HEK293 (cell line): ENCODE measurements at regions not wholly inside any gene's neighbourhood (a gene's known extent, or its start where the extent isn't known, plus 50 kb on each side); places are given as distances from the start of the nearest gene placed in this dataset.

Experiments
- CTCF ChIA-PET: fragments of 350-600 bp; formaldehyde crosslinking; extraction: SDS; loops from one replicate; lab custom pipeline; 2021; ENCODE audit warnings: antibody characterized with exemption; lab: Yijun Ruan, JAX
- POLR2A ChIA-PET: fragments of 300-600 bp; formaldehyde crosslinking; extraction: SDS; loops from one replicate; lab custom pipeline; 2020; ENCODE audit warnings: antibody characterized with exemption, inconsistent platforms; lab: Yijun Ruan, JAX
- H3K27ac ChIP-seq: fragments of 200-500 bp; sonication (Bioruptor generic); 2 replicates; pipeline ENCODE4 v1.5.1; 2014; ENCODE audit warnings: low read depth, low read length, control low read depth, inconsistent platforms; ENCODE audit errors: extremely low read depth
- H3K36me3 ChIP-seq, 2 experiments: fragments of 200-500 bp in 1 of 2; sonication (Bioruptor generic) in 1 of 2; 1 replicate in 1 of 2; 2 replicates in 1 of 2; pipeline ENCODE4 v1.5.1; 2014 to 2017; ENCODE audit warnings: inconsistent platforms in 2 of 2, low read length in 2 of 2; ENCODE audit not compliant: control insufficient read depth in 2 of 2, insufficient read depth in 1 of 2
- H3K4me1 ChIP-seq: fragments of 200-500 bp; sonication (Bioruptor generic); 2 replicates; pipeline ENCODE4 v1.5.1; 2014; ENCODE audit warnings: mild to moderate bottlenecking, low read length, inconsistent platforms; ENCODE audit not compliant: control insufficient read depth, insufficient read depth
- H3K4me3 ChIP-seq: 2 replicates; pipeline ENCODE4 v1.5.1; 2011; ENCODE audit warnings: low read depth, mild to moderate bottlenecking, control low read depth, low read length, moderate library complexity
- H3K9me3 ChIP-seq: fragments of 200-500 bp; sonication (Bioruptor generic); 2 replicates; pipeline ENCODE4 v1.5.1; 2014; ENCODE audit warnings: low read depth, low read length, inconsistent platforms; ENCODE audit not compliant: control insufficient read depth, insufficient read depth
- CTCF ChIP-seq: fragments of 450-650 bp; formaldehyde crosslinking; IDR thresholded peaks from 2 replicates; pipeline ENCODE4 v1.5.1; 2016; ENCODE audit warnings: missing biosample characterization, missing genetic modification characterization
- HOXD13 ChIP-seq: sonication (generic); formaldehyde crosslinking; IDR thresholded peaks from 2 replicates; pipeline ENCODE4 v1.8.0; 2022; ENCODE audit warnings: missing genetic modification reagents, borderline replicate concordance
- KLF1 ChIP-seq: fragments of 450-650 bp; formaldehyde crosslinking; IDR thresholded peaks from 2 replicates; pipeline ENCODE4 v1.5.1; 2016; ENCODE audit warnings: missing biosample characterization, missing genetic modification characterization
- KLF9 ChIP-seq: fragments of 450-650 bp; formaldehyde crosslinking; IDR thresholded peaks from 2 replicates; pipeline ENCODE4 v1.5.1; 2016; ENCODE audit warnings: missing biosample characterization, missing genetic modification characterization, low read depth
- OSR2 ChIP-seq: fragments of 450-650 bp; formaldehyde crosslinking; IDR thresholded peaks from 2 replicates; pipeline ENCODE4 v1.5.1; 2016; ENCODE audit warnings: missing biosample characterization, missing genetic modification characterization
- PBX3 ChIP-seq: sonication (generic); formaldehyde crosslinking; IDR thresholded peaks from 2 replicates; pipeline ENCODE4 v1.8.1; 2022; ENCODE audit warnings: mild to moderate bottlenecking, moderate library complexity, missing genetic modification reagents
- RBAK ChIP-seq: fragments of 450-650 bp; formaldehyde crosslinking; IDR thresholded peaks from 2 replicates; pipeline ENCODE4 v1.5.1; 2016; ENCODE audit warnings: missing biosample characterization, missing genetic modification characterization
- REPIN1 ChIP-seq: fragments of 450-650 bp; formaldehyde crosslinking; IDR thresholded peaks from 2 replicates; pipeline ENCODE4 v1.5.1; 2017; ENCODE audit warnings: missing biosample characterization, missing genetic modification characterization, low read depth
- YY1 ChIP-seq: fragments of 450-650 bp; formaldehyde crosslinking; IDR thresholded peaks from 2 replicates; pipeline ENCODE4 v1.5.1; 2018; ENCODE audit warnings: missing biosample characterization, missing genetic modification characterization
- YY2 ChIP-seq: fragments of 450-650 bp; formaldehyde crosslinking; IDR thresholded peaks from 2 replicates; pipeline ENCODE4 v1.5.1; 2016; ENCODE audit warnings: missing biosample characterization, missing genetic modification characterization
- ZBTB1 ChIP-seq: fragments of 450-650 bp; formaldehyde crosslinking; IDR thresholded peaks from 2 replicates; pipeline ENCODE4 v1.5.1; 2016; ENCODE audit warnings: missing biosample characterization, missing genetic modification characterization
- ZBTB10 ChIP-seq: fragments of 450-650 bp; formaldehyde crosslinking; IDR thresholded peaks from 2 replicates; pipeline ENCODE4 v1.5.1; 2016; ENCODE audit warnings: missing biosample characterization, missing genetic modification characterization
- ZFHX2 ChIP-seq: fragments of 450-650 bp; formaldehyde crosslinking; conservative IDR thresholded peaks from 2 replicates; pipeline ENCODE4 v1.5.1; 2016; ENCODE audit warnings: missing biosample characterization, missing genetic modification characterization
- ZFP41 ChIP-seq: fragments of 450-650 bp; formaldehyde crosslinking; IDR thresholded peaks from 2 replicates; pipeline ENCODE4 v1.5.1; 2016; ENCODE audit warnings: missing biosample characterization, missing genetic modification characterization, borderline replicate concordance
- ZNF10 ChIP-seq: fragments of 450-650 bp; formaldehyde crosslinking; IDR thresholded peaks from 2 replicates; pipeline ENCODE4 v1.5.1; 2017; ENCODE audit warnings: missing biosample characterization, missing genetic modification characterization
- ZNF132 ChIP-seq: fragments of 450-650 bp; formaldehyde crosslinking; IDR thresholded peaks from 2 replicates; pipeline ENCODE4 v1.5.1; 2017; ENCODE audit warnings: missing biosample characterization, missing genetic modification characterization, borderline replicate concordance
- ZNF16 ChIP-seq: fragments of 450-650 bp; formaldehyde crosslinking; IDR thresholded peaks from 2 replicates; pipeline ENCODE4 v1.5.1; 2016; ENCODE audit warnings: low read depth, missing biosample characterization, missing genetic modification characterization
- ZNF311 ChIP-seq: fragments of 450-650 bp; formaldehyde crosslinking; IDR thresholded peaks from 2 replicates; pipeline ENCODE4 v1.5.1; 2017; ENCODE audit warnings: missing biosample characterization, missing genetic modification characterization, borderline replicate concordance
- ZNF354C ChIP-seq: fragments of 450-650 bp; formaldehyde crosslinking; IDR thresholded peaks from 2 replicates; pipeline ENCODE4 v1.5.1; 2016; ENCODE audit warnings: missing biosample characterization, missing genetic modification characterization, low read depth, borderline replicate concordance
- ZNF423 ChIP-seq: fragments of 450-650 bp; formaldehyde crosslinking; IDR thresholded peaks from 2 replicates; pipeline ENCODE4 v1.5.1; 2016; ENCODE audit warnings: missing biosample characterization, missing genetic modification characterization
- ZNF433 ChIP-seq: fragments of 450-650 bp; formaldehyde crosslinking; IDR thresholded peaks from 2 replicates; pipeline ENCODE4 v1.5.1; 2016; ENCODE audit warnings: missing biosample characterization, missing genetic modification characterization, low read depth
- ZNF585B ChIP-seq: fragments of 450-650 bp; formaldehyde crosslinking; IDR thresholded peaks from 2 replicates; pipeline ENCODE4 v1.5.1; 2016; ENCODE audit warnings: missing biosample characterization, missing genetic modification characterization
- ZNF621 ChIP-seq: fragments of 450-650 bp; formaldehyde crosslinking; IDR thresholded peaks from 2 replicates; pipeline ENCODE4 v1.5.1; 2017; ENCODE audit warnings: missing biosample characterization, missing genetic modification characterization
- ZNF623 ChIP-seq: fragments of 450-650 bp; formaldehyde crosslinking; IDR thresholded peaks from 2 replicates; pipeline ENCODE4 v1.5.1; 2016; ENCODE audit warnings: missing biosample characterization, missing genetic modification characterization
- ZNF624 ChIP-seq: fragments of 450-650 bp; formaldehyde crosslinking; IDR thresholded peaks from 2 replicates; pipeline ENCODE4 v1.5.1; 2017; ENCODE audit warnings: missing biosample characterization, missing genetic modification characterization
- ZNF658 ChIP-seq: fragments of 450-650 bp; formaldehyde crosslinking; IDR thresholded peaks from 2 replicates; pipeline ENCODE4; 2016; ENCODE audit warnings: missing biosample characterization, missing genetic modification characterization
- ZNF701 ChIP-seq: fragments of 450-650 bp; formaldehyde crosslinking; IDR thresholded peaks from 2 replicates; pipeline ENCODE4 v1.5.1; 2016; ENCODE audit warnings: missing biosample characterization, missing genetic modification characterization
- ZNF76 ChIP-seq: fragments of 450-650 bp; formaldehyde crosslinking; IDR thresholded peaks from 2 replicates; pipeline ENCODE4; 2016; ENCODE audit warnings: low read depth, missing biosample characterization, missing genetic modification characterization, borderline replicate concordance
- ZNF792 ChIP-seq: fragments of 450-650 bp; formaldehyde crosslinking; IDR thresholded peaks from 2 replicates; pipeline ENCODE4 v1.5.1; 2016; ENCODE audit warnings: missing biosample characterization, missing genetic modification characterization
- ZNF843 ChIP-seq: fragments of 450-650 bp; formaldehyde crosslinking; IDR thresholded peaks from 2 replicates; pipeline ENCODE4 v1.5.1; 2016; ENCODE audit warnings: missing biosample characterization, missing genetic modification characterization
- ZSCAN16 ChIP-seq: fragments of 450-650 bp; formaldehyde crosslinking; IDR thresholded peaks from 2 replicates; pipeline ENCODE4 v1.5.1; 2016; ENCODE audit warnings: missing biosample characterization, missing genetic modification characterization
- ZSCAN23 ChIP-seq: fragments of 450-650 bp; formaldehyde crosslinking; IDR thresholded peaks from 2 replicates; pipeline ENCODE4 v1.5.1; 2016; ENCODE audit warnings: missing biosample characterization, missing genetic modification characterization

- CTCF ChIA-PET, result interaction anchor here (0.7 kb wide), 1 partner anchor 539 kb away, joined by 3 read pairs; no protein-coding TSS in a partner anchor
- TF ChIP-seq CTCF, result no peak
- TF ChIP-seq ZFHX2, result no peak
- TF ChIP-seq ZNF311 (tag by site-specific recombination), result no peak
- no peak for TF ChIP-seq ZNF10 (tag by site-specific recombination)
- TF ChIP-seq ZNF624 (tag by site-specific recombination), result no peak
- no peak for TF ChIP-seq ZNF433 (tag by site-specific recombination)
- no peak for TF ChIP-seq KLF1 (tag by site-specific recombination)
- TF ChIP-seq ZNF354C (tag by site-specific recombination), result no peak
- TF ChIP-seq YY1 (tag by site-specific recombination), result no peak
- TF ChIP-seq ZNF658 (tag by site-specific recombination), result no peak
- TF ChIP-seq RBAK (tag by site-specific recombination), result no peak
- TF ChIP-seq ZBTB10 (tag by site-specific recombination), result no peak
- TF ChIP-seq ZNF621, result no peak
- no peak for TF ChIP-seq ZNF76 (tag by site-specific recombination)
- TF ChIP-seq ZNF792, result no peak
- TF ChIP-seq ZNF585B (tag by site-specific recombination), result no peak
- no peak for TF ChIP-seq ZNF623 (tag by site-specific recombination)
- no peak for TF ChIP-seq ZNF16
- TF ChIP-seq, all 188 proteins: peak for 0
- H3K4me1 ChIP-seq, result no peaks in the 10 kb centered on the region
- no peak overlapping the region for H3K4me3 ChIP-seq
- POLR2A ChIA-PET, result no interaction called here
- H3K27ac ChIP-seq, result no peak overlapping the region
- no peaks in the 10 kb centered on the region for H3K36me3 ChIP-seq
- H3K9me3 ChIP-seq, result no peaks in the 10 kb centered on the region
These were observed 278.2 kb downstream of the NXPE2 start for GRCh38 chr11:114956566-114956965.

GRCh38 chr11:114959953-114960505 lies 281.7 kb downstream of the NXPE2 start:
- ChIA-PET CTCF (interaction anchor here (0.6 kb wide), 1 partner anchor 167 kb away, joined by 3 read pairs; no protein-coding TSS in a partner anchor), POLR2A (no interaction called here)
- H3K36me3 ChIP-seq, result no peaks in the 10 kb centered on the region
- peaks cover 1% of the 10 kb centered on the region; the same call in 1 of the 2 replicates for H3K4me1 ChIP-seq
- H3K4me3 ChIP-seq, result no peak overlapping the region
- H3K27ac ChIP-seq, result no peak overlapping the region
- no peaks in the 10 kb centered on the region for H3K9me3 ChIP-seq
- TF ChIP-seq KLF9 (tag by site-specific recombination) (no peak), ZSCAN16 (tag by site-specific recombination) (no peak), ZSCAN23 (tag by site-specific recombination) (no peak), OSR2 (tag by site-specific recombination) (no peak), YY2 (tag by site-specific recombination) (no peak), ZBTB1 (no peak), ZNF701 (tag by site-specific recombination) (no peak), ZFP41 (tag by site-specific recombination) (no peak), HOXD13 (CRISPR knock-in tag) (no peak), ZNF132 (tag by site-specific recombination) (no peak), ZNF423 (tag by site-specific recombination) (no peak), REPIN1 (tag by site-specific recombination) (no peak), ZNF354C (tag by site-specific recombination) (no peak), PBX3 (CRISPR knock-in tag) (no peak), ZNF843 (tag by site-specific recombination) (no peak)
